HepG2 (cell line): ENCODE measurements at regions not wholly inside any gene's neighbourhood (a gene's known extent, or its start where the extent isn't known, plus 50 kb on each side); places are given as distances from the start of the nearest gene placed in this dataset.

Source experiments
- ATF3 ChIP-seq: sonication (generic); formaldehyde crosslinking; IDR thresholded peaks from 2 replicates; pipeline ENCODE4 v1.4.0; 2020; ENCODE audit warnings: missing genetic modification reagents
- IRF2 ChIP-seq: IDR thresholded peaks from 2 replicates; pipeline ENCODE4 v1.6.1; 2018; ENCODE audit warnings: missing genetic modification reagents, missing compliant biosample characterization
- MEIS1 ChIP-seq: sonication (generic); formaldehyde crosslinking; IDR thresholded peaks from 2 replicates; pipeline ENCODE4 v1.9.0; 2021; ENCODE audit warnings: mild to moderate bottlenecking, missing genetic modification reagents, moderate library complexity, borderline replicate concordance
- PCBP1 ChIP-seq: fragments of 200-400 bp; formaldehyde crosslinking; IDR thresholded peaks from 2 replicates; pipeline ENCODE4 v1.6.1; 2017; ENCODE audit warnings: mild to moderate bottlenecking, low read depth, low read length, borderline replicate concordance
- TCF7 ChIP-seq: sonication (generic); IDR thresholded peaks from 2 replicates; pipeline ENCODE4 v1.6.1; 2016; ENCODE audit warnings: antibody characterized with exemption, low read depth
- ZSCAN9 ChIP-seq: IDR thresholded peaks from 2 replicates; pipeline ENCODE4 v1.6.1; 2016; ENCODE audit warnings: borderline replicate concordance

GRCh38 chr7:9854605-9855004 is 1119.1 kb upstream of the PHF14 start:
- TF ChIP-seq TCF7: no peak
- TF ChIP-seq IRF2 (CRISPR knock-in tag): no peak
- TF ChIP-seq MEIS1 (CRISPR knock-in tag): no peak
- no peak for TF ChIP-seq PCBP1
- no peak for TF ChIP-seq ATF3 (CRISPR knock-in tag)
- no peak for TF ChIP-seq ZSCAN9 (CRISPR knock-in tag)
